ENCODE measurements at regions not wholly inside any gene's neighbourhood (a gene's known extent, or its start where the extent isn't known, plus 50 kb on each side); places are given as distances from the start of the nearest gene placed in this dataset.

- Histone ChIP-seq H3K4me3 (ENCODE audit: low read depth, low read length) (no peak overlapping the region), H3K27ac (ENCODE audit: low read depth, low read length) (no peak overlapping the region), H3K36me3 (ENCODE audit: control insufficient read depth, insufficient read depth, low read length) (no peaks in the 10 kb centered on the region), H3K9ac (ENCODE audit: low read depth, low read length) (no peak overlapping the region), H3K4me1 (ENCODE audit: control insufficient read depth, insufficient read depth, low read length) (no peaks in the 10 kb centered on the region), H3K9me3 (ENCODE audit: control insufficient read depth, insufficient read depth, low read length) (no peaks in the 10 kb centered on the region), H3K27me3 (ENCODE audit: control insufficient read depth, insufficient read depth, low read length) (no peaks in the 10 kb centered on the region)
Measured at GRCh38 chr21:38938769-38939168, 133.0 kb downstream of the ETS2 start.

GRCh38 chr21:38938343-38938742 lies 132.6 kb downstream of the ETS2 start:
- Histone ChIP-seq H3K27me3 (ENCODE audit: control insufficient read depth, insufficient read depth, low read length) (no peaks in the 10 kb centered on the region), H3K9ac (ENCODE audit: low read depth, low read length) (no peak overlapping the region), H3K27ac (ENCODE audit: low read depth, low read length) (no peak overlapping the region), H3K4me3 (ENCODE audit: low read depth, low read length) (no peak overlapping the region), H3K9me3 (ENCODE audit: control insufficient read depth, insufficient read depth, low read length) (no peaks in the 10 kb centered on the region), H3K4me1 (ENCODE audit: control insufficient read depth, insufficient read depth, low read length) (no peaks in the 10 kb centered on the region), H3K36me3 (ENCODE audit: control insufficient read depth, insufficient read depth, low read length) (no peaks in the 10 kb centered on the region)

- Histone ChIP-seq H3K27ac (ENCODE audit: low read depth, low read length) (no peak overlapping the region), H3K4me1 (ENCODE audit: control insufficient read depth, insufficient read depth, low read length) (no peaks in the 10 kb centered on the region), H3K36me3 (ENCODE audit: control insufficient read depth, insufficient read depth, low read length) (no peaks in the 10 kb centered on the region), H3K4me3 (ENCODE audit: low read depth, low read length) (no peak overlapping the region), H3K27me3 (ENCODE audit: control insufficient read depth, insufficient read depth, low read length) (no peaks in the 10 kb centered on the region), H3K9me3 (ENCODE audit: control insufficient read depth, insufficient read depth, low read length) (no peaks in the 10 kb centered on the region), H3K9ac (ENCODE audit: low read depth, low read length) (no peak overlapping the region)
Measured at GRCh38 chr21:38937844-38938243, 132.1 kb downstream of the ETS2 start.

- no peaks in the 10 kb centered on the region for H3K36me3 ChIP-seq (ENCODE audit: control insufficient read depth, insufficient read depth, low read length)
- H3K27ac ChIP-seq (ENCODE audit: low read depth, low read length): no peak overlapping the region
- no peaks in the 10 kb centered on the region for H3K27me3 ChIP-seq (ENCODE audit: control insufficient read depth, insufficient read depth, low read length)
- no peaks in the 10 kb centered on the region for H3K4me1 ChIP-seq (ENCODE audit: control insufficient read depth, insufficient read depth, low read length)
- H3K4me3 ChIP-seq (ENCODE audit: low read depth, low read length): no peak overlapping the region
- no peak overlapping the region for H3K9ac ChIP-seq (ENCODE audit: low read depth, low read length)
- no peaks in the 10 kb centered on the region for H3K9me3 ChIP-seq (ENCODE audit: control insufficient read depth, insufficient read depth, low read length)
Measured at GRCh38 chr21:38937286-38937790, 131.6 kb downstream of the ETS2 start.

GRCh38 chr21:38936240-38936639 lies 130.5 kb downstream of the ETS2 start:
- Histone ChIP-seq H3K27me3 (ENCODE audit: control insufficient read depth, insufficient read depth, low read length) (no peaks in the 10 kb centered on the region), H3K36me3 (ENCODE audit: control insufficient read depth, insufficient read depth, low read length) (no peaks in the 10 kb centered on the region), H3K4me1 (ENCODE audit: control insufficient read depth, insufficient read depth, low read length) (no peaks in the 10 kb centered on the region), H3K9me3 (ENCODE audit: control insufficient read depth, insufficient read depth, low read length) (no peaks in the 10 kb centered on the region), H3K9ac (ENCODE audit: low read depth, low read length) (no peak overlapping the region), H3K27ac (ENCODE audit: low read depth, low read length) (no peak overlapping the region), H3K4me3 (ENCODE audit: low read depth, low read length) (no peak overlapping the region)

GRCh38 chr21:38933731-38934130 lies 128.0 kb downstream of the ETS2 start:
- no peaks in the 10 kb centered on the region for H3K27me3 ChIP-seq (ENCODE audit: control insufficient read depth, insufficient read depth, low read length)
- H3K4me3 ChIP-seq (ENCODE audit: low read depth, low read length): no peak overlapping the region
- H3K27ac ChIP-seq (ENCODE audit: low read depth, low read length): no peak overlapping the region
- H3K9ac ChIP-seq (ENCODE audit: low read depth, low read length): no peak overlapping the region
- H3K4me1 ChIP-seq (ENCODE audit: control insufficient read depth, insufficient read depth, low read length): no peaks in the 10 kb centered on the region
- no peaks in the 10 kb centered on the region for H3K36me3 ChIP-seq (ENCODE audit: control insufficient read depth, insufficient read depth, low read length)
- H3K9me3 ChIP-seq (ENCODE audit: control insufficient read depth, insufficient read depth, low read length): no peaks in the 10 kb centered on the region

GRCh38 chr21:38931291-38931690 lies 125.6 kb downstream of the ETS2 start:
- Histone ChIP-seq H3K27me3 (ENCODE audit: control insufficient read depth, insufficient read depth, low read length) (no peaks in the 10 kb centered on the region), H3K9ac (ENCODE audit: low read depth, low read length) (no peak overlapping the region), H3K36me3 (ENCODE audit: control insufficient read depth, insufficient read depth, low read length) (no peaks in the 10 kb centered on the region), H3K4me3 (ENCODE audit: low read depth, low read length) (no peak overlapping the region), H3K9me3 (ENCODE audit: control insufficient read depth, insufficient read depth, low read length) (no peaks in the 10 kb centered on the region), H3K4me1 (ENCODE audit: control insufficient read depth, insufficient read depth, low read length) (no peaks in the 10 kb centered on the region), H3K27ac (ENCODE audit: low read depth, low read length) (no peak overlapping the region)

GRCh38 chr21:38930853-38931252 lies 125.1 kb downstream of the ETS2 start:
- Histone ChIP-seq H3K27me3 (ENCODE audit: control insufficient read depth, insufficient read depth, low read length) (no peaks in the 10 kb centered on the region), H3K36me3 (ENCODE audit: control insufficient read depth, insufficient read depth, low read length) (no peaks in the 10 kb centered on the region), H3K4me1 (ENCODE audit: control insufficient read depth, insufficient read depth, low read length) (no peaks in the 10 kb centered on the region), H3K27ac (ENCODE audit: low read depth, low read length) (no peak overlapping the region), H3K4me3 (ENCODE audit: low read depth, low read length) (no peak overlapping the region), H3K9ac (ENCODE audit: low read depth, low read length) (no peak overlapping the region), H3K9me3 (ENCODE audit: control insufficient read depth, insufficient read depth, low read length) (no peaks in the 10 kb centered on the region)

- no peaks in the 10 kb centered on the region for H3K27me3 ChIP-seq (ENCODE audit: control insufficient read depth, insufficient read depth, low read length)
- peak overlapping the region; percentile 40 for H3K27ac ChIP-seq (ENCODE audit: low read depth, low read length)
- no peaks in the 10 kb centered on the region for H3K4me1 ChIP-seq (ENCODE audit: control insufficient read depth, insufficient read depth, low read length)
- no peak overlapping the region for H3K4me3 ChIP-seq (ENCODE audit: low read depth, low read length)
- no peaks in the 10 kb centered on the region for H3K9me3 ChIP-seq (ENCODE audit: control insufficient read depth, insufficient read depth, low read length)
- H3K36me3 ChIP-seq (ENCODE audit: control insufficient read depth, insufficient read depth, low read length): no peaks in the 10 kb centered on the region
- no peak overlapping the region for H3K9ac ChIP-seq (ENCODE audit: low read depth, low read length)
Measured at GRCh38 chr21:38930066-38930465, 124.3 kb downstream of the ETS2 start.

GRCh38 chr21:38929652-38930051 lies 123.9 kb downstream of the ETS2 start:
- Histone ChIP-seq H3K27ac (ENCODE audit: low read depth, low read length) (peak overlapping the region; percentile 32), H3K9me3 (ENCODE audit: control insufficient read depth, insufficient read depth, low read length) (no peaks in the 10 kb centered on the region), H3K4me3 (ENCODE audit: low read depth, low read length) (no peak overlapping the region), H3K36me3 (ENCODE audit: control insufficient read depth, insufficient read depth, low read length) (no peaks in the 10 kb centered on the region), H3K9ac (ENCODE audit: low read depth, low read length) (no peak overlapping the region), H3K4me1 (ENCODE audit: control insufficient read depth, insufficient read depth, low read length) (no peaks in the 10 kb centered on the region), H3K27me3 (ENCODE audit: control insufficient read depth, insufficient read depth, low read length) (no peaks in the 10 kb centered on the region)

GRCh38 chr21:38929142-38929541 lies 123.4 kb downstream of the ETS2 start:
- Histone ChIP-seq H3K4me3 (ENCODE audit: low read depth, low read length) (no peak overlapping the region), H3K9ac (ENCODE audit: low read depth, low read length) (no peak overlapping the region), H3K36me3 (ENCODE audit: control insufficient read depth, insufficient read depth, low read length) (no peaks in the 10 kb centered on the region), H3K27ac (ENCODE audit: low read depth, low read length) (no peak overlapping the region), H3K4me1 (ENCODE audit: control insufficient read depth, insufficient read depth, low read length) (no peaks in the 10 kb centered on the region), H3K9me3 (ENCODE audit: control insufficient read depth, insufficient read depth, low read length) (no peaks in the 10 kb centered on the region), H3K27me3 (ENCODE audit: control insufficient read depth, insufficient read depth, low read length) (no peaks in the 10 kb centered on the region)

GRCh38 chr21:38927776-38928175 lies 122.0 kb downstream of the ETS2 start:
- no peaks in the 10 kb centered on the region for H3K9me3 ChIP-seq (ENCODE audit: control insufficient read depth, insufficient read depth, low read length)
- no peak overlapping the region for H3K27ac ChIP-seq (ENCODE audit: low read depth, low read length)
- no peaks in the 10 kb centered on the region for H3K36me3 ChIP-seq (ENCODE audit: control insufficient read depth, insufficient read depth, low read length)
- no peaks in the 10 kb centered on the region for H3K27me3 ChIP-seq (ENCODE audit: control insufficient read depth, insufficient read depth, low read length)
- H3K4me3 ChIP-seq (ENCODE audit: low read depth, low read length): no peak overlapping the region
- H3K9ac ChIP-seq (ENCODE audit: low read depth, low read length): no peak overlapping the region
- H3K4me1 ChIP-seq (ENCODE audit: control insufficient read depth, insufficient read depth, low read length): no peaks in the 10 kb centered on the region

Measured in HUES48 (cell line).